ENCODE measurements at regions not wholly inside any gene's neighbourhood (a gene's known extent, or its start where the extent isn't known, plus 50 kb on each side); places are given as distances from the start of the nearest gene placed in this dataset.

DNA sequence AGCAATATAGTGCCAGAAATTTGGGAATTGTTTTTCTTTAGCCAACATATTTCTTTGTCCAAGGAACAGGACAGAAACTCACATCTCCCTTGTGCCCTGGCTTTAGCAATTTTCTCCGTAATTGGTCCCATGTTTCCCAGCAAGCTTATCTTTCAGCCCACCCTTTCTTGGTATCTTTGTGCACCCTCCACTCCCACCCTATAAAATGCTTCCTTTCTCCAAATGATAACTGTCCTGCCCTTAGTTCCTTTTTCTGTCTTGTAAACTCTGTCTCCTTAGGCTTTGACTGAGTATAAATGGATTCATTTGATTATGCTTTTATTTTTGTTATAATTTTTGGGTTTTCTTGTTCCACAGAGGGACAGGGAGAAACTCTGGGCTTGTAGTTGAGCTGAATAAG is 442.8 kb downstream of the ATP23 start:
- TF ChIP-seq, protein P1, sequence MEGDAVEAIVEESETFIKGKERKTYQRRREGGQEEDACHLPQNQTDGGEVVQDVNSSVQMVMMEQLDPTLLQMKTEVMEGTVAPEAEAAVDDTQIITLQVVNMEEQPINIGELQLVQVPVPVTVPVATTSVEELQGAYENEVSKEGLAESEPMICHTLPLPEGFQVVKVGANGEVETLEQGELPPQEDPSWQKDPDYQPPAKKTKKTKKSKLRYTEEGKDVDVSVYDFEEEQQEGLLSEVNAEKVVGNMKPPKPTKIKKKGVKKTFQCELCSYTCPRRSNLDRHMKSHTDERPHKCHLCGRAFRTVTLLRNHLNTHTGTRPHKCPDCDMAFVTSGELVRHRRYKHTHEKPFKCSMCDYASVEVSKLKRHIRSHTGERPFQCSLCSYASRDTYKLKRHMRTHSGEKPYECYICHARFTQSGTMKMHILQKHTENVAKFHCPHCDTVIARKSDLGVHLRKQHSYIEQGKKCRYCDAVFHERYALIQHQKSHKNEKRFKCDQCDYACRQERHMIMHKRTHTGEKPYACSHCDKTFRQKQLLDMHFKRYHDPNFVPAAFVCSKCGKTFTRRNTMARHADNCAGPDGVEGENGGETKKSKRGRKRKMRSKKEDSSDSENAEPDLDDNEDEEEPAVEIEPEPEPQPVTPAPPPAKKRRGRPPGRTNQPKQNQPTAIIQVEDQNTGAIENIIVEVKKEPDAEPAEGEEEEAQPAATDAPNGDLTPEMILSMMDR (IDR thresholded peaks at IDR 0.05; ENCODE audit: low read length): no peak
- TF ChIP-seq EZH2 (IDR thresholded peaks at IDR 0.05; ENCODE audit: borderline replicate concordance, low read length): no peak
